ENCODE measurements at regions not wholly inside any gene's neighbourhood (a gene's known extent, or its start where the extent isn't known, plus 50 kb on each side); places are given as distances from the start of the nearest gene placed in this dataset.

GRCh38 chr4:132956962-132957361 is 192.1 kb upstream of the PCDH10 start:
- TF ChIP-seq CTCF (IDR thresholded peaks at IDR 0.05): no peak
- no peak for TF ChIP-seq POLR2A (IDR thresholded peaks at IDR 0.05)
